NCI-H748 (cell line): ENCODE measurements at regions not wholly inside any gene's neighbourhood (a gene's known extent, or its start where the extent isn't known, plus 50 kb on each side); places are given as distances from the start of the nearest gene placed in this dataset.

Experiments
- DNase-seq: peaks from one replicate; lab custom pipeline; 2025; ENCODE audit not compliant: unreplicated experiment; lab: John Stamatoyannopoulos, UW

DNA sequence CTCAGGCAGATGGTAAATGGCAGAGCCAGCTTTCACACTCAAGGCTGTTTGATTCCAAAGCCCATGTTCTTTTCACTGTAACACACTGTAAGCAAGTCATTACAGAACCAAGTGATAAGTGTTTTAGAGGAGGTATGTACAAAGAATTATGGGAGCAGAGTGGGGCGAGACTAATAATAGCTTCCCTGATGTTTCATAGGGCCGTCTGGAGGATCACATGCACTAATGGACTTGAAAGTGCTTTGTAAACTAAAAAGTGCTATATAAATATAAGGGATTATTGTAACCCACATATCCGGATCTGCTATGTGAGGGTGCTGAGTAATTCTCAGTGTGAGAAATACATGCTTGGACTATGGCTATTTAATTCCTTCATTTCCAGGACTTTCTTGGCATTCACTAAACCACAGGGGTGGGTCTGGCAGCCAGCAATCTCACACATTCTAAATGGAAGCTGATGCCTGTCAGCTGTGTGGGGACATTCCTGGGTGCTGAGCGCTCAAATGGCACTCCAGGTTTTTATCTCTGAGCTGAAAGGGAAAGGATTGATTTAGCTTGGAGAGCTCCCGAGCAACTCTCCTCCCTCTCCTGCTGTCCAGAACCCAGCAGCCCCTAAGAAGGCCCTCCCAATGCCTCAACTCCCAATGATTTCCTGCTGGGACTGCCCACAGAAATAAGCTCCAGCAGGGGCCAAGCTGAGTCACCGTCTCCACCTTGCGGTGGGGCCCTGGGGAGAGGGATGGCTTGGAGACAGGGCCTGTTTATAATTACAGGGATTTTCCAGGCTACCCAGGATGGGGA is 222.8 kb downstream of the SOX11 start:
- no peak for DNase-seq

DNA sequence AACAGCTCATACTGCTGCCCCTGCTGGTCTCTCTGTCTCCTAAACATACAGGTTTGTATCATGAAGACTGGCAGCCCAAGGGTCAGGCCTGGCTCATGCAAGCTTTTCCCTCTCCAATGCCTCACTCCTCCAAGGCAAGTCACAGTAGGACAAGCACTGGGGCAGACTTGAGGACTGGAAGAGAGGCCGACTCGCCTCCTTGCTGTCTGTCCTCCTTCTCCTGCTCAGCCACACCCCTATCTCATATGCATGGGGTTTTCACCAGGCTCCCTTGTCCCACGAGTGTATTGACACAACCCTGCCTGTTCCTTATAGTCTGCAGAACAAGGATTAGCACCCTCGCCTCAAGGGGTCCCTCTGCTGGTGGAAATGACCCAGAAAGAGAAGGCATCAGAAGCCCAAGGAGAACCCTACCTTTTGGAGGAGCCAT is 223.7 kb downstream of the SOX11 start:
- peak; percentile 61 for DNase-seq

DNA sequence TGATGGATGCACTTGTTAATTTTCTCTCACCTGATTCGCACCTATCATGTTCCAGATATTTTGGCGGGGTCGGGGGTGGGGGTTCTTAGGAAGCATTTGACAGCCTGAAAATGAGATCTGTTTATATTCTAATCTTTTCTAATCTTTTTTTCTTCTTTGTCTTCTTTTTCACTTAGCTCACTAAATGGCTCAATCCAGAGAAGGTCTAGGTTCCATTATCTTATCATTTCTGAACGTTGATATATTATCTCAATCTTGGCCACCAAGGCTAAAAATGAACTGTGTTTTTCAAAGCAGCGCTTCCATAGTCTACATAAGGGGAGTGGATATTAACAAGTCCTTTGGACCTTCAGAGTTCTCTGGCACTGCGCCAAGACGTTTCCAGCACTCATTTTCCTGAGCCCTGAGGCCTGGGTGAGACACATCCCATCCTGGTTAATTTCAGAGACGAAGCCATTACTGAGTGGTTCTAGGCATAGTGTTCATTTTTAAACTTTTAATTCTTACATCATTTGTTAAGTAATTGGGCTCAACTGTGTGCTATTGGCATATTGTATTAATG is 229.0 kb downstream of the SOX11 start:
- DNase-seq: peak; percentile 23

DNA sequence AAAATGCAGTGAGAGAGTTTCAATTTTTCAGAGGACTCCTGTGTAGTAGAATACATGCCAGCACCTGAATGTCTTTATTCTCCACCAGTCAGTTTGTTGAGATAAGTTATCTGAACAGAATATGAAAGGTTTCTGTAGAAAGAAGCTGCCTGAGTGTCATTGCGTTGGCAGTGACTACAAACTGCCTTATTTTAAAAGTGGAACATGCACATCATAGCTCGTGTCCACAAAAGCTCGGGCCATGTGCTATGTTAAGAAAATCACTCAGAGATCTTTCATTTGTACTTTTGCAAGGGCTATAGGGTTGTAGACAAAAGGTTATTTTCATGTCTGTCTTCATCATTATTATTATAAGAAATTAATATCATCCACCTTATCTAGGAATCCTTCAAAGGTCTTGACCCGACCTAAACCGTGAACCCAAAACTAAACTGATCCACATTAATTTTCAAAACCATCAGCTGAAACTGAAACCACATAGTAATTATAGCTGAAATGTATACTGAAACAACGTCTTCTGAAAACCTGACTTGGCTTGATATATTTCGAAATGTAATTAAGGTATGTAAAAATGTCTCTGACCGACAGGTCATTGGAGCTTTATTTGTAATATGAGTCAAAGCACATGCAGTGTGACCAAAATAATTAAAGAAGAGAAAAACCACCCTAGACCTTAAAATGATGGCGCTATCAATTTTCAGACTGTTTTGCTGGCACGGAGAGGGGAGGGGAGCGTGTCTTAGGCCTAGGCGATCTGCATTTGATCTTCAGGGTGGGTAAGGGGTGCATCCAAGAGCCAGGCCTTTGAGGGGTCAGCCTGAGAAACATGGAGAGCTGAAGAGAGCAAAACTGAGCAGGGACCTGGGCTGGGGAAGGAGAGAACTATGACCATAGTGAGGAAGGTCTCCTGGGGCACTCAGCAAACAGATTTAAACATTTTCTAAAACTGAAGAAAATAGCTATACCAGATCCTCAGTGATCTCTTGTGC is 232.1 kb downstream of the SOX11 start:
- DNase-seq: no peak

DNA sequence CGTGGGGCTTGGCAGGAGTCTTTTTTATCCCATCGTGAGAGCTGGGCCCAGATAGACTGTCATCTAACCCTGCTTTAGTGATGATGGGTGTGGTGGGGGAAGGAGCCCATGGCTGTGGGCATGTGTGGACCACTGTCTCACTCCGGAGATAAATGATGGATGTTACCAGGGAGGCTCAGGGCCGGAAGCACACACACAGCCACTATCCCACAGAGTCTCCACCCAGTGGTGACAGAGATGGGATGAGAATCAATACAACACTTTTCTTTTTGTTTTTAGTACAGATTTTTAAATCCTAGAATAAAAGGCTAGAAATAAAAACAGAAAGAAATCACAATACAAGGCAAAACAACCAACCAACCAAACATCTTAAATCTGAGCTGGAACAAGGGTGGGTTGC is 233.4 kb downstream of the SOX11 start:
- no peak for DNase-seq

DNA sequence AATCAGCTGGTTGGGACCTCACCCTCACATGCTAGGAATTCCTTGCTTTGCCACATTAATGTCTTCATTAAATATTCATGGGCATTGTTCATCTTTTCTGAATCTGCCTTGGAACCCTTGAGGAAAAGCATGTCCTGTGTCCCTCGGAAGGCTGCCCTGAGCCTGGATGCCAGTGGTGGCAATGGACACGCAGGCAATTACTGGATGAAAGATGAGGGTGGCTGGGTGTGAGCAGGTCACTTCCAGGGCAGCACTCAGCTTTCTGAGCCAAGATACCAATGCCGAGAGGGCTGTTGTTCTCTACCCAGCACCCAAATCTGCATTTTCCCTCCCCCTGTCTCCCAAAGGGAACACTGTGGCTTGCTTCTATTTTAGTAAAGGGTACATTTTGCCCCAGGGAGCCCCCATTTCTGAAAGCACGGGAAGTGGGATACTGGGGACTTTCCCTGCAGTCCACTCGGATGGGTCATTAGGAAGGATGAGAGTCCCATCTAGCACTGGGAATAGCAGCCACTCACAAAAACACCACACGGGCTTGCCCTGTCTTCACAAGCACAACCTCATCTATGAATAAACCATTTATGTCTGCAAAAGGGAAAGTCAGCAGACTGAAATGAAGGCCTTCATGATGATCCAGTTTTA is 234.8 kb downstream of the SOX11 start:
- no peak for DNase-seq

DNA sequence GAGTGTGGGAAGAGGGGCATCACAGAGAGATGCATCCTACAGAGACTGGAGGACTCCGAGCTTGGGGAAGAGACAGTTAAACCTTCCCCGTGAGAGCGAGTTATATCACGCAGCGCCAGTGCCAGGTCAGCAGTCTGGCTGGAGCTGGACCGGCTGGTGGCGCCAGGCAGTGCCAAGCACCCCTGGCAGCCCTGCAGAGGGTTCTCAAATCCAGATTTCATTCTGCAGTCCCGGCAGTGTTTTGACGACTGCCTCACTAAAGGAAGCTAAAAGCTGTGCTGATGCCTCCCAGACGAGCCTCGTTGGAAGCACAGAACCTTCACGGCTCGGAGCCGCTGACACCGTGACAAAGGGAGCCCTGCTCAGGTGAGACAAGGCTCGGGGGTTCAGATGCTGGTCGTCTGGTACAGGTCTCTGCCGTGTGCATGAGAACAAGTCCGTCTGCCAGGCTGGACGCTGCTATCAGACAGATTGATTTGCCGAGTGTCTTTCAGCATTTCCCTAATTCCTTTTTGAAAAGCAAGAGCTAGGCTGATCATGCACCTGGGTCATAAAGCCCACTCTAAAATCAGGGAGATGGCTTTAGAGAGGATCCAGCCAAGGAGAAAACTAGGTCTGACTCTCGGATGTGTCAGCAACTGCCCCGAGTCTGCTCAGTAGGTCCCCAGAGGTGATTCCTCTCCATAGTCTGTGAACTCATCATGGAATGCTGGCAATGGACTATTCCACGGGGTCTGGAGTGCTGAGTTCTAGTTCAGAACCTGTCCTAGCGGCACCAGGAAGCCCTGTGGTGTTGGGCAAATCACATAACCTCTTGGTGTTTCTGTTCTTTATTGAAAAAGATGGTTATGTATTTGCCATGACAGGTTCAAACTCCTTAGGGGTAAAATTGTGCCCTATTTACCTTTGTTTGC is 240.6 kb downstream of the SOX11 start:
- peak; percentile 28 for DNase-seq

DNA sequence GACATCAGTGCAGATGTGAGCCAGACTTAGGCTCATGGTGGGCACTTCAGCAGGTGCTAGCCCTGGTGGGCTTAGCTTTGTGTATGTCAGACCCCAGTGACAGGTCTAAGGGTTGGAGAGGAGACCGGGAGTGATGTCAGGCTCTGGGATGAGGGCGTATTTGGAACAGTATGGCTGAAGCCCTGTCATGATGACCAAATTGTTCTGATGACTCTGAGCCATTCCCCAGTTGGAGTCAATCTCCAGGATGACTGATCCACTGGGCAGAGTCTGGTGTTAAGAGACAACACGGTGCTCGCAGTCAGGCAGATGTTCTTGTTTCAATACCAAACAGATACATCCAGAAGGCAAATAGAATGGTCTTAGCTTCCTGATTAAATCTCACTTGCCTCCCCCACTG is 241.5 kb downstream of the SOX11 start:
- no peak for DNase-seq

DNA sequence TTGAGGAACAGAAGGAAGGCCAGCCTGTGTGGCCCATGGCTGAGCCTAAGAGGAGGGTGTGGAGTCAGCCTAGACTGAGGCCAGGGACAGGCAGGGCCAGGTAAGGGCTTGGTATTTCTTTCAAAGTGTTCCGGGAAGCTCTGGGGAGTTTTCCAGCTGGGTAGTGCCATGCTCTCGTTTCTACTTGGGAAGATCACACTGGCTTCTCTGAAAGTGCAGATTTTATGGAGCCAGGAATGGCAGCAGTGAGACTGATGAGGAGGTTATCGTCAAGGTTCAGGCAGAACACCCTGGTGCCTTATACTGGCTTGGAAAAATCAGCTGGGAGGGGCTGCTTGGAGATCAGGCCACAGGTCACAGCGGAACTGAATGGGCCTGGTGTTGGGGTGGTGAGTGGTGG is 245.1 kb downstream of the SOX11 start:
- no peak for DNase-seq

DNA sequence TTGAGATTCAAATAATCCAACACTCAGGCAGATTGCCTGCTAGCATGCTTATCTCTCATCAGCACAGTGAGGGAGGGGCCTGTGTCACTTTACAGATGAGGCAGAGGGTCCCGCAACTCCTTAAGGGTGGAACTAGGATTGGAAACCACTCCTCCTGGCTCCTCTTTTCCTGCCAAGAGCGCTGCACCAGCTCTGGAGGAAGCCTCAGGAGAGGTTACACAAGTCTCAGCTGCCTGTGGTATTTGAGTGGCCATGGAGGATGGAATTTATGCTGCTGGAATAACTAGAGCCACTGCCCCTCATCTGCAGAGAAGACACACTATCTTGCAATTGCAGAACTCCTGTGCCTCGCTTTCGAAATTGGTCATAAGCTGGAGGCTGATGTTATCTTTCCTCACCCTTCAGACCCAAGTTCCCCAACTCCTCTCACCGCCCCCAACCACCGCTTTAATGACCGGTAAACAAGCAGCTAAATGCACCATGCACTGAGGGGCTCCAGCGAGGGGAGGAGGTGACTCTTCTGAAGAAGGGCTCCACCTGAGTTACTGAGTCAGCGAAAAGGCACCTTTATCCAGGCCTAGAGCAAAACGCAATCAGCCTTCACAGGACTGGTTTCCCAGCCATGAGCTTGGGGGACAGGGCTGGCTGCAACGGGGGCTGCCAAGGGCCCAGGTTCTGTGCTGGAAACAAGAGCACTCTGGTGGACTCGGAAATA is 245.8 kb downstream of the SOX11 start:
- no peak for DNase-seq

DNA sequence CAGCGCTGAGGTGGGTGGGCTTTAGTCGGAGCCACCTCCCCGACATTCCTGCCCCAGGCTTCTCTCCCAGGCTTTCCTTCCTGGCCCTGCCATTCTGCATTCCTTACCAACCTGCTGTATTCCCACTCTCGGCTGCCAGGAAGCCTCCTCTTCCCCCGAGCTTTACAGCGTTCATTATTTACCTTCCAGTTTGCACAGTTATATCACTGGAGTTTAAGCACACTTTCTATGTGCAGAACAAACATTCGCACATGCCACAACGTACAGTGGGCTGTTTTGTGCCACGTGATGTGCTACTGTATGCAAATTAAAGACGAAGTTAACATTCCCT is 246.3 kb downstream of the SOX11 start:
- DNase-seq: no peak

DNA sequence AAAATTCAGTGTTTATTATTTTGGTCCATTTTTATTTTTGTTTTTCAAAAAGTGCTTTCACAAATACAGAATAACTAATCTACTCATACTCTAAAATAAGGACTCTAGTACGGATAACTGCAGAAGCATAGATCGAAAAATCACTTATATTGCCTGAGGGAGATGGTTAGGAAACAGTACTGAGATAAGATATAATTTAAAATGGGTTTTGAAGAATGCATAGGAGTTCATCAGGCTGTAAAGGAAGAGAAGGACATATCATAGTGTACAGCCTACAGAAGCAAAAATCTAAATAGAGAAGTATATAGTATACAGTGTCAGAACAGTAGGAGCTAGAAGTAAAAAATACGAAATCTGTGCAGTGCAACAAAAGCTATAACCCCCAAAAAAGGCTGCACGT is 247.4 kb downstream of the SOX11 start:
- DNase-seq: no peak

DNA sequence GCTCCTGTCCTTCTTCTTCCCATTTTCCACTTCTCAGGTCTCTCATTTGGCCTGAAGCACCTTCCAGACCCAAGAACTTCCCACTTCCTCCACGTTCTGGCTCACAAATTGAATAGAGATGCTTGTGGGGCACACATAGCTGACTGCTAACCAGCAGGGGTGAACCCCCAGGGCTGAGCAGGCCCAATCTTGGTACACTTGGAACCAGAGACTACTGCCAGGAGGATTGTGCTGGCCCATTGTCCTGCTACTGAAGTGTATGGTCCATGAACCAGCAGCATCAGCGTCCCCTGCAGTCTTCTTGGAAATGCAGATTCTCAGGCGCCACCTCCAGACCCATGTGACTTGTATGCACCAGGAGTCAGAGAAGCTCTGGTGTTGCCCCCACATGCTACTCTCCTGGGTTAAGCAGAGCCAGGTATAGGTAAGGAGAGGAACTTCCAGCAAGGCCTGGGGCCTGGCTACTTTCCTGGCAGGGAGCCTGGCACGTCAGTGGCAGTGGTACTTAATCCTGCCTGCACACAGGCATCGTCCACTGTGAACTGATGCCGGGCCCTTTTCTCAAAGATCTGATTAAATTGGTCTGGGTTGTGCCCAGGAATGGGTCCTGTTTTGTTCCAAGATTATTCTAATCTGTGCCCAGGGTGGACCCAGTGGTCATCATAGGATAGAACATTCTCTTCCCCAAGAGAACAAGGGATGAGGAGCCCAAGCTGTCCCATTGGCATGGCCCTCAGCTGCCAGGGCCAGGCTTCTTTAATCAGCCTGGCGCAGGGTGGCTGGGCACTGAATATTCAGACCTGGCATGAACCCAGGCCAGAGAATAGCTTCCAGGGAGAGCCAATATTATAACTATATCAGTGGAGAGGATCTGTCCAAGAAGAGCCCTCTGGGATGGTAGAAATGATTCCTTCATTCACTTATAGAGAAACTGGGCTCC is 248.7 kb downstream of the SOX11 start:
- no peak for DNase-seq

DNA sequence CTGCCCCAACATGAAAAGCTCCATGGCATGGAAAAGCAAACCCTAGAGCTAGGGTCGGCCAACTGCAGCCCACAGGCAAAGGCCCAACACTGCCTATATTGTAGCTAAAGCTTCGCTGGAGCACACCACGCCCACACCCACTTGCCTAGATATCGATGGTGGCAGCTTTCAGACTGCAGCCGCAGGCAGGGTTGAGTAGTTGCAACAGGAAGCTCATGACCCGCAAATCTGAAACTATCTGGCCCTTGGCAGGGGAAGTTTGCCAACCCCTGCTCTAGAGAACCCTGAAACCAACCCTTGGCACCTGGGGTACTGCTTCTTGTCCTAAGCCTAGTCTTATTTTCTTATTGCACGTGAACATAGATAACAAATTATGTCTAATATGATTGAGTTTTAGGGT is 250.0 kb downstream of the SOX11 start:
- DNase-seq: no peak

DNA sequence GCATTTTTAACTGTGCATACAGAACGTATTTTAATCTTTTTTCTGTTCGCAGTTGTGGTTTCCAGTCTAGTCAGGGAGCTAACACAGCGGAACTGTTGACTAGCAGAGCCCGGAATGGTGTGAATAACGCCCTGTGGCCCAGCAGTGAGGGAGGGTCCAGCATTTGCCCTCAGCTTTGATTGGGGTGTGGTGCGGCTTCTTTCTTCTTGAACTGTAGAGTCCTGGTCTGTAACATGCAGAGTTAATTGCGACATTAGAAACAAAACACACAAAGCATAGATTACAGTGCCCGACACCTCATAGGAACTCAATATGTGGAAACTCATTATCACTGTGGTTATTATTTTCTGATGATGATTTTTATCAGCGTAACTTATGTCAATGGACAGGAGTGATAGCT is 253.6 kb downstream of the SOX11 start:
- DNase-seq: no peak

DNA sequence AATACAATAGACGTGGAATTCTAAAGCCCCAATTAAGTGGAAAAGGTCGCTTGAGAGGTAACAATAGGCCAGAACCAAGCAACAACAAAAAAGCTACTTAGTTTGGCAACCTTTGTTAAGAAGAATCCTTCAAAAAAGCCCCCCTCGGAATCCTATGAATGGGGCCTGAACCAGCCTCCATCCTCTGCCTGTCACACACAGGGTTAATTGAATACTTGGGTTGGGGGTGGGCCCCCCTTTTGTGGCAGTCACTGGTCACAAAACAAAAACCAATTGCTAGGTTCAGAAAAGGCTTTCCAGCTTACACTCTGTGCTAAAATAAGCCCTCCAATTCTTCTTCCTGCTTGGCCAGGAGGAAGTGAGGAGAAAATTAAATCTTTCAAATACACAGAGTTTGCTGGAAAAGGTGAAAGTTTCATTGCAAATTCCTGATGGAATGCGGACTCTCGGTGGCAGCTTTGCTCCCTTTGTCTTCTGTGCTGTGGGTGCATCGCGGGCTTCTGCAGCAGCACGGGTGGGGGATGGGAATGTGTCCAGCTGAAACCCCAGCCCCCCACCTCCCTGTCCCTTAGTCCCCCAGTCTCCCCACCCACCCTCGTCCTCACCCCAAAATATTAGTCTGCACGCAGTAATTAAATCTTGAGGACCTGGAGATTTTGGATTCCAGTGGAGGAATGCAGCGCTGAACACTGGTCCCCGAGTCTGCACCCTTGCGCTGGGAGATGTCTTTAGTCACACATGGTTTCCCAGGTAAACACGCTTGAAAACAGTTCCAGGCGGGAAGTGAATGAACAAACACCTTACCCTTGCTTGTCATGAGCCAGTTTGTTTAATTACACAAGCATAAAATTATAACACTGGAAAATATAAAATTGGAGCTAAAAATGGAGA is 254.3 kb downstream of the SOX11 start:
- no peak for DNase-seq

DNA sequence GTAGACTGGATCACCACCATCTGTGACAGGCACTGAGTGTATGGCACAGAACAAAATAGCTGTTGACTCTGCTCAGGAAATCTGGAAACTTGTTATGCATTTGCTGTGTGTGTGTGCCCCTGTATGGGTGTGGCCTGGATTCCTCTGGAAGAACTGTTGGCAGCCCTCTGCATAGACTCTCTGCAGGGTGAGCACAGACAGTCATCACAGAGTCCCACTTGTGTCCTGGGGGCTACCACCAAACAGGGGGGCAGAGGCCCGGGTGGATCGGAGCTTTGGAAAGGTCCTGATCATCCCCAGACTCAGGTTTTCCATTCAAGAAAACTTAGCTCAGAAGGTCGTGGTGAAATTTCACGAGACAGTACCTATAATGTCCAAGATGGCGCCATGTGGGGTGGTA is 258.6 kb downstream of the SOX11 start:
- DNase-seq: no peak

DNA sequence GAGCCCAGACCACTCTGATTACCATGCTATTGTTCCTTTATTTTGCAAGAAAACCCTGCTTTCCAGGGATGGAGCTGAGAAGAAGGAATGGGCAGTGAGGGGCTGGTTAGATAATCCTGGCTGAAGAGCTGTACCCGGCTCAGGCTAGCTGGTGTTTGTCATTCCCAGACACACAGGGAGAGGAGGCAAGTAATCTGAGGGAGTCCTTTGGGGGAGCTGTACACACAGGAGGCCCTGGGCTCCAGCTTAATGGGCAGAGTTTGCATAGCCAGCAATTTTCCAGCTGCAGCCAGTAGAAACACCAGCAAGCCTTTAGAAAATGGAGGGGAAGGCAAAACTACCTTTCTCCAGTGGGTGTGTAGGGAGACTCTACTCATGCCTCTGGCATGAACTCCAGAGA is 259.3 kb downstream of the SOX11 start:
- DNase-seq: no peak
